Pons (tissue), 1 donor: ENCODE measurements at regions not wholly inside any gene's neighbourhood (a gene's known extent, or its start where the extent isn't known, plus 50 kb on each side); places are given as distances from the start of the nearest gene placed in this dataset.
"Not testable (repeated sequence)": the region's sequence is repeated elsewhere in the genome, so short reads cannot be mapped to it uniquely, and the experiment has no call there.

Source experiments
- DNase-seq: peaks from one replicate; pipeline ENCODE4 v3.0.0-alpha.2; 2016; ENCODE audit warnings: low spot score

DNA sequence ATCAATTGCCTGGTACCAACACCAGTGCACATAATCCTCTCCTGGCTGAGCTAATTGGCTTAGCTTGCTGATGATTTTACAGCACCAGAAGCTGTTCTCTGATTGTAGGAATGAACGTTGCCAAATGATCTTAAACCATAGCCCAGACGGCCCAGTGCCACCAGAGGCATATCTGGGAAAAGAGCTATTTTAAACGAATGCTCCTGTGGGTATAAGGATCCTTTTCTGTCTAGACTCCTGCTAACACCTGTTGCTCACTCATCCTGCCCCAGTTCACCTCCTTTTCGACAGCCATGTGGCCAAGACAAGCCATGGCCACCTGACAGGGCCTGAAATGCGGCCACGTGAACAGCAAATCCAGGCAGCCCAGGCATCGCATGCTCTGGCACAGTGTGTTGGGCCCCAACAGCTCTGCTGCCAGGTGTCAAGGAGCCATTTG is 289.9 kb upstream of the SLC30A5 start:
- DNase-seq = no peak

DNA sequence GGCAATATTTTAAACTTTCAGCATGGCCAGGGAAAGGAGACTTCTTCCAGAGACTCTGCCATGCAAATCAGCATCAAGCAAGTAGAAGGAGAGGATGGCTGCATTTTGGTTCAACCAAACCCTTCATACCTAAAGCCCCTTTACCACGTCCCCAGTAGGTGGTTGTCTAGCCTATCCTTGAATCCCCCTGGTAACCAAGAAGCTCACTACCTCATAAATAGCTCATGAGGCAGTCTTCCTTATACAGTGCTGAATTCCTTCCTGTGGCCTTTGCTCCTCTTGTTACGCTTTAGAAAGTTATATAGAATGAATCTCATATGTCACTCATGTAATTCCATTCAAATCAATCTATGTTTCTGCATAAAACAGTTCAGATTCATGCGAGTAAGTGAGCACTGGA is 289.5 kb upstream of the SLC30A5 start:
- no peak for DNase-seq

DNA sequence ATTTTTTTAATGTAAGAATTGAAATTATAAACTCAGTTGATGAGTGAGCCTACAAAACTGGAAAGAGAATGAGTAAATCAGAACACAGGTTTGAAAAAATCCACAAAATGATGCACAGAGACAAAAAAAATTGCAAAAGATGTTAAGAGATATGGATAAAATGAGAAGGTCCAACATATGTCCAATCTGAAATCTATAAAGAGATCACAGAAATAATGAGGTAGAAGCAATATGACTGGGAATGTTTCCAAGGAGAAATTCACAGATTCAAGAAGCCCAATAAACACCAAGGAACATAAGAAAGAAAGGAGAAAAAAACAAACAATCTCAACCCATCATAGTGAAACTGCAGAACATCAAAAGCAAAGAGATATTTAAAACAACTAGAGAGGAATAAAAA is 288.4 kb upstream of the SLC30A5 start:
- DNase-seq = no peak

DNA sequence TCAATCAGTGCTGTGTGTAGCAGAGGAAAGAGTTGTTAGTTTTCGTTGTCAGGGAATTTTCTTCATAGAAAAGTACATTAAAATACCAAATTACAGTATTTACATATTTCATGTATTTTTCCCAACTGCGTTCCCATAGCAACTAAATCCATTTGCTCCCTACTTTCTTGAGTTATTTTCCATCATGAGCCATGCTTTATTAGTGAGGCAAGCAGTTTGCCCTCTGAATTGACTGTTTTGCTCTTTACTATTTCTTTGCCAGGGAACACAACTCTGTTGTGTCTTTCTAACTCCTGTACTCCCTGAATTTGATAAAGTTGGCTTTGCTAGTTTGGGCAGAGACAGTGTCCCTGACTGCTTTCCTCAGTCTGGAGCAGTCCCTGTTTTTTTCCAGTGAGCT is 276.2 kb upstream of the SLC30A5 start:
- DNase-seq = no peak

DNA sequence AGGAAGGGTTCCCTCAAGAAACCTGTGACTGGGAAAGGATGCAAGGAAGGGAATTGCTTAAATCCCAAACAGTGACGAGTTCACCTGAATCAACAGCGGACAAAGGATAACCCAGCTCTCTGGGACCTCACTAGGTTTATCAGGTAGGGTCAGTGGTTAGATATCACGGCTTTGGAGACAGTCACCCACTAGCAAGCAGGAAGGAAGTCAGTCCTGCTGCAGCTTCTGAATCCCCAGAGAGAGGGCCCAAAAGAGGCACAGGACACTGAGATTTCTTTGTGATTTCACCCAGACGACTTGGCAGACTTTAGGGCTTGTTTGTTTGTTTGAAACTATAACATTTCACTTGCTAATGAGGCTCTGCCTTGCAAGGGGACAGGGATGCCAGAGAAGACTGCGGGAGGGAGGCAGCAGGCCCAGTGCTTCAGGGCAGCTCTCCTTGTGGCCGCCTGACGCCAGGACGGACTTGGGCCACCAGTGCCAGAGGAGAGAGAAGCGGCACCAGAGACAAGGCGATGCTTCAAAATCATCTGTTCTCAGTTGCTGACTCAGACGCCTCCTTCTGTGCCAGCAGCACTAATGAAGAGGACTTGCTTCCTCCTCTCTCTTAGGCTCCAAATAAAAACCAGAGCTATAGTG is 275.6 kb upstream of the SLC30A5 start:
- DNase-seq = peak; percentile 84

DNA sequence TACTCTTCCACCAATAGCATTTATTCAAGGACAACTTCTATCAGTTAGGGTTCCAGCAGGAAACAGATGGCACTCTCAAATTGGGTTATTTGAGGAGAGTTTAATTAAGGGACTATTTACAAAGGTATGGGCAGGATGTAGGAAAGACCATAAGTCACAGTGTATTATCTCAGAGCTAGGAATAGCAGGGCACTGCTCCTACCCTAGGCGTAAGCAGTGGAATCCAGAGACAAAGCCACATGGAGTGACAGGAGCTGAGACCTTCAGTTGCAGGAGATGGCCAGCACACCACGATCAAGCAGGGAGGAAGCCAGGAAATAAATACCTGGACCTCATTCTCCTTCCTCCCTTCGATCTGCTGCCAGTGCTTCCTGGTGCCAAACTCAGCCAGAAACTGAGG is 274.9 kb upstream of the SLC30A5 start:
- no peak for DNase-seq

DNA sequence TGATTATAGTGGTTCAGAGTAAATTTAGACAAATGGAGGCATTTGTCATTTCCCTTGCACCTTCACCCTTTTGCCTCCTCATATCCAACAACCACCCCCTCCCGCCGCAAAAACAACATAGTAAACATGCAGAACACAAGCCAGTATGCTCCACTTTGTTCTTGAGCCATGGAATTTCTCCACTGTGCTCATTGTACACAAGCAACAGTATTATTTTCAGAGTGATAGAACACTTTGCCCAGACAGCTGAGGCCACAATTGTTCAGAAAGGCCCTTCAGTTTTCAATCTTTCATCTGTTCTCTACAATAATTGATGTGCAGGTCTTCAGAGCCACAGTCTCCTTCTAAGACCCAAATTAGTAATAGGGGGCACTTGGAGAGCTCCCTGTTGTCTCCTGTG is 272.8 kb upstream of the SLC30A5 start:
- DNase-seq = peak; percentile 56

DNA sequence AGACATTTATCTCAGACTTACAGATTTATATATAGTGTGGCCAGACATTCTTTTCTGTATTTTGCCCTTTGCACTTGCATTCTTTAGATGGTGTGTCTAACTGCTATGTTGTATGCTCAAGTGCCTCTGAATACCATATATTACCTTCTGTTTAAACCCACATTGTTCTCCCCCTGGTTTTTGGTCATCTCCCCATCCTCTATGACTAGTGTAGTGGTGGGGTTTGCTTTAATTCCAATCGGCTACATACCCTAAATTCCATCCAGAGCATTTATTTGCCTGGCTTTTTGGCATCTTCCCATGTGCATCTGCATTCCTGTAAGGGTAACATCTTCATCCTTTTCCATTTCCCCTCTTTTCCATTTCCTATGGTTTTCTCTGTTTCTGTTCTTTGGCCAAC is 271.0 kb upstream of the SLC30A5 start:
- DNase-seq = no peak

DNA sequence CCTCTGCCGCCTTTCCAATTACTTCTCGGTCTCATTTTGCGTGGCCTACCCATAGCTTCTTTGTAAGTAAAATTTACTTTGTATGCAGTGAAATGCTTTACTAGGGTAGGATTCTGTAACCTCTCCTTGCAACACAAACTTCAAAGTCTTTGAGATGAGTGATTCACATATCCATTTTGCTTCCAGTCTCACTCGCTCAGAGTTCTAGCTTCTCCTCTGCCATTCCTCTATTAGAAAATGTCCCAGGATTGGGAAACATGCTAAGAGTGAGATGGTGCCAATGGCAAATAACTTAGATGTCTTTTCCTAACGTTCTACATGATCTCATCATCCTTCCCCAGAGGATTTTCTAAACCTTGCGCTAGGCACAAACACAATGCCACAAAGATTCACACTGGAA is 270.5 kb upstream of the SLC30A5 start:
- DNase-seq = no peak

DNA sequence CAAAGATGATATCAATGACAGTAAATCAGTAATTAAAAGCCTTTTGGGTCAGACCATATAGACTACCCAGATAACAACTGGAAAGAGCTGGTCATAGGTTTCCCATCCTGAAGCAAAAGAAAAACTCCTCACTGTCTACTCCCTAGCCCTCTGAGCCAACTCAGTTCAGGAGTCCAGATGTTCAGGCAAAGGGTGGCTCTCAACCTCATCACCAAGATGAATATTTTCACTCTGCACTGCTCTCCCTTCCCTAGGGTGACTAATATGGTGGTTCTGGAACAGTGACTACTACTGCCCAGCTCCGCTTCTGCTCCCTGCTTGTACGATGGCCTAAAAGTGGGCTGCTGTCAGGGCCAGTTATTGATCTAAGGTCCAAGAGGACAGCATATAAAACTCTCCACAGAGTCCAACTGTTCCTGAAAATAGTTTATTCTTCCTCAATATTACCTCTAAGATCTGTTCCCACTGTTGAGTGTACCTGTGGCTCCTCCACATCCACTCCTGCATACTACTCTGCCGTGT is 263.4 kb upstream of the SLC30A5 start:
- no peak for DNase-seq

DNA sequence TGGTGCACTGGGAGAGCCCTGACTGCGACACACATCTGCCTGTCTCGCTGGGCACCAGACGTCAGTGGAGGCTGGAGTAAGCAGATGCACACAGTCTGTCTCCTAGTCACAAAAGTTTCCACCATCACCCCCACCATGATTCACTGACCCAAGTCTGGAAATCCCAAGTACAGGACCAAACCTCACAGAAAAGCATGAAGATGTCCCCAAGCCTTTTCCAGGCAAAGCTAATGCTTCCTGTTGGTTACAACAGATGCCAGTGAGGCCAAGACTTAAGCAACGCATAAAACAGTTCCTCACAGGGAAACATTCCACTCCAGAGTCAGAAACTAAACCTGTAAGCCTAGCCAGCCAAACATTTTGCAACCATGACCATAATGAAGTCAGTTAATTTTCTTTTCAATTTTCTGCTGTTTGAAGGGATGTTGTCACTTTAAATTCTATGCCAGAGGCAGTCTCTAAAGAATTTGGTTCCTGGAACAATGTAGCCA is 259.3 kb upstream of the SLC30A5 start:
- DNase-seq = no peak

DNA sequence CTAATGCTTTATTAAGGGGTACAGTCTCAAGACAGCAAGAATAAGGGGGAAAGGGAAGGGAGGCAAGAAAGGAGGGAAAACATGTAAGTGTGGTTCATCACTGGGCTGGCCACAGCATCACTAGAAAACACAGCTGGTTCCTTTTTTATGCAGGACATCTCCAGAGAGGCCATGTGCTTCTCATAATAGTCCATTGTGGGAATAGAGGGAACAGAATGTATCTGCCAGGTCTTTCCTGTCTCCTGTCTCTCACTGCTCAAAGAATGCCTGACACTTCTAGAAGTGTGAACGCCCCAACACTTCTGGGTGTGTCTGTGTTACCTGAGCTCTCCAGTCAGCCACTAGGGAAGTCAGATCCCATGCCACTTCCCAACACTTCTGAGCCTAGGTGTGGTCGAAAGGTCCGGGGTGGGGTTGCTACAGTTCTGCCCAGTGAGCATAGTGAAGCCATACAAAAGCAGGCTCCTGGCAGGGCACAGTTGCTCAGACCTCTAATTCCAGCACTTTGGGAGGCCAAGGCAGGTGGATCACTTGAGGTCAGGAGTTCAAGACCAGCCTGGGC is 255.6 kb upstream of the SLC30A5 start:
- DNase-seq = no peak

DNA sequence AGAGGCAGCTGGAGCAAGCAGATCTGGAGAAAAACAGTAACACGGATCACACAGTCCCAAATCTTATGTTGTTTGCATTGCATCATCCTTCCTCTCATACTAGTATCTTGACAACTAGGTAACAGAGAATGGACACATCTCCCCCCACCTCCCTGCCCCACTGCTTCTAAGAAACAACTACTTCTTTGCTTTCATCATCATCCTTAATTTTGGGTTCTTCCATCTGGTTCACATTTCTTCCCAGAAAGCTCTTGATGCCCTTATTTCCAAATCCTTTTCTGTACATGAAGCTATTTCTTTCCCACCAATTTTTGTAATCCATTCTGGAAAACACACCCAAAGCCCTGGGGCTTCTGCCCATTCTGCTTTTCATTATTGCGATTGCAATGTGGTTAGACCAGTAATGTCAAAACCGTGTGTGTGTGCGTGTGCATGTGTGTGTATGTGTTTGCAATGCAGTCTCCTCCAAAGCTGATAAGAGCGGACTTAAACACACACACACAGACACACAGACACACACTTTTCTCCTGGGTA is 254.7 kb upstream of the SLC30A5 start:
- DNase-seq = no peak

DNA sequence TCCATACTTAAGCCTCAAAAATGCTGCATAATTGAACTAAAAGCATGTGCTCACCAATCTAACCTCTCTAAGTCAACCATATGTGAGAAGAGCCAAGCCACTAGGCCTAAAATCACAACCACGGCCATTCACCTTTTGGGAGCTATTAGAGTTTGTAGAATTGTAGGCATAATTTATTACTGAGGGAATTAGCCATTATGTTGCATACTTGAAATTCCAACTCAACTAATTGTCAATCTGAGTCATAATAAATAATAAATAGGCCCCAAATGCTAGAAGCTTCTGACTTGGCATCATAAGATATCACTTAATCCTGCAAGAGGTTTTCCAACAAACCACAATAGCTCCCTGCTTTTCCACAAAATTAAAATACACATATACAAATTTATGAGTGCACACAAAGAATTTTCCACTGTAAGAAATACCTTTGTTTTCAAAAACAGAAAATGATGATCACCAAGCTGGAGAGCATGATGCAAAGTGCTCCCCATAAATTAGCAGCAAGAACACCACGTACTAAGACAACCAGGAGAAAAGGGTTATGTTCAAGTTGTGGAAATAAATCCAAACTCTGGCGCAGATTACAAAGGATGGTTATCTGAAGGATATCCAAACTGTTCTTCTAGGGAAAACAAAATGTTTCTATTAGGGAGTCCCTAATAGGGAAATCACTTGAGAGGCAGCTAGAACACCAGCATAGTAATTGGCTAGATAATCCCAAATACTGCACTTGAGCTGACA is 250.0 kb upstream of the SLC30A5 start:
- DNase-seq = no peak

DNA sequence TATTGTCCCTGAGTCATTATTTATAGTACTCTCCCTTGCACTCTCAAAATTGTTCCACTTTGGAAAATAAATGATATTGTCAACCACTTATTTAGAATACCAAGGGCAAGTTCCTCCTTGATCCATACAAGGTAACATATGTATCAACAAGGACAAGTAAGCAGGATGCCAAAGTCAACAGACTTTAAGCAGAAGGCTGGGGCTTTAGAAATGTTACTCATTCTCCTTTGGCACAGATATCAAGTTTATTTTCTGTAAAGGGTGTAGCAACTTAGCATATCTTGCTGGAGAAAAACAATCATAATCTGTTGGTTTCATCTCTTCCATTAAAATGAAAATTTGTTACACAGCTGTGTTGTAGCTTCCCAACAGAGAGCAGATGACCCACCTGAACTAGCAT is 248.7 kb upstream of the SLC30A5 start:
- peak; percentile 24 for DNase-seq

DNA sequence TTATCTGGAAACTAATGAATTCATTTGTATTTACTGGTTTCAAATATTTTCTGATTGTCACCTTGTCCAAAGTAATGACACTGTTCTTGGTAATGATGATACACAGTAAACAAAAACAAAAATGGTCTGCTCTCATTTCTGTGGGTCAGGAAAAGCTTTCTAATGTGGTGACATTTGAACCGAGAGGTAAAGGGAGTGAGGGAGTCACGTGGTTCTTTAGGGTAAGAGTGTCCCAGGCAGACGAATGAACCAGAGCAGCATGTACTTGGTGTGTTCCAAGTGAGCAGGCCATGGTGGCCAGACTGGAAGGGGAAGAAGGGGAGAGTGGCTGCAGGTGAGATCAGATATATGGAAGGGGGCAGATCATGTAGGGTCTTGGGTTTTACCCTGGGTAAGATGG is 247.0 kb upstream of the SLC30A5 start:
- DNase-seq = no peak

DNA sequence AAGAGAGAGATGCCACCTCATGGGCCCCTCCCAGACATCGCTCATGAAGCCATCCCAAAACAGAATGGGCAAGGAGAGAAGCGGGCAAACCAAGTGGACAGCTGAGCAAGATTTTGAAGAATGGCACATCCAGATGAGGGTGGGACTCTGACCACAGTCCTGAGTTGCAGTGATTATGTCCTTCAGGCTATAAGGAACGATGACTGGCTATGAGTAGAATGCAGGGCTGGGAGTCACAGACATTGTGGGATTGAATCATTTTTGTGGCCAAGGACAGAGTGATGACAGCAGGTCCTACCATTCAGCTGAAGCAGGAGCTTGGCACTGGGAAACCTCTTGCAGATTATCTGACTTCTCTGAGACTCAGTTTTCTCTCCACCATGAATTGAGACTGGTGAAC is 245.7 kb upstream of the SLC30A5 start:
- no peak for DNase-seq

DNA sequence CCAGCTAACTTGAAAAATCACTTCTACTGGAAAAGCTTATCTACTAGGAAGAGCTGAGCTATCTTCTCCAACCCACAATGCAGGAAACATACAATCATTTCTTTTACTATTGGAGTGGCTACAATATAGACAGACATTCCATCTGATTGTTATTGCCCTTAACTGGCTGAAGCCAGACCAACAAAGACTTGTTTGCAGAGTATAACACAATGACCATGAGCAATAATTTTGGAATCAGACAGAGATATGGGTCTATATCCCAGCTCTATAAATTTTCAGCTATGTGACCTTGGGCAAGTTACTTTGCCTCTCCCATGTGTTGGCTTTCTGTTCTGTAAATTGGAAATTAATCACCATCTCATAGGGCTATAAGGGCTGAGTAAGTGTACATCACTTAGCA is 244.7 kb upstream of the SLC30A5 start:
- no peak for DNase-seq

DNA sequence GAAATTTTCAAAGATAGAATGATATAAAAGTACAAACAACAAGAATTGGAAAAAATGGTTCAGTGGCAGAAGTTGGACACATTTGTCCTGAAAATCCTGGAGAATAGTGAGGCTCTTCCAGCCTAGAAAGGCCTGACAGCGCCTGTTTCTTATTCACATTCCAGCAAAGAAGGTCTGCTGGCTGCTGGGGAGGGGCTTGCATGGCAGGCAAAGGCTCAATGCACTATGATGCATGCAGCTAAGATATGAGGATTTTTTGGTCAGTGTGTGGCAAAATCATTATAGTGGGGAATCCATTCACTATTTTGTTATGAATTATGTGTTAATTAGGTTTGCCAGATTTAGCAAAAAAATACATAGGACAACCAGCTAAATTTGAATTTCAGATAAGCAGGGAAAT is 243.9 kb upstream of the SLC30A5 start:
- no peak for DNase-seq

DNA sequence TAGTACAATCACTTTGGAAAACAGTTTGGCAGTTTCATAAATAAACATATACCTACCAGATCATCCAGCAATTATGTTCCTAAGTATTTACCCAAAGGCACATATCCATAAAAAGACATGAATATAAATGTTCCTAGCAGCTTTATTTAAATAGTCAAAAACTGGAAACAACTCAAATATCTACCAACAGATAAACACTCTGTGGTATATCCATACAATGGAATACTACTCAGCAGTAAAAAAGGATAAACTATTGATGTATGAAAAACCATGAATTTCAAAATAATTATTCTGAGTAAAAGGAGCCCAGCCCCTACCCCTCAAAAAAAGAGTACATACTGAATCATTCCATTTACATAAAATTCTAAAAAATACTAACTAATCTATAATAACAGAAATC is 232.7 kb upstream of the SLC30A5 start:
- DNase-seq = no peak

DNA sequence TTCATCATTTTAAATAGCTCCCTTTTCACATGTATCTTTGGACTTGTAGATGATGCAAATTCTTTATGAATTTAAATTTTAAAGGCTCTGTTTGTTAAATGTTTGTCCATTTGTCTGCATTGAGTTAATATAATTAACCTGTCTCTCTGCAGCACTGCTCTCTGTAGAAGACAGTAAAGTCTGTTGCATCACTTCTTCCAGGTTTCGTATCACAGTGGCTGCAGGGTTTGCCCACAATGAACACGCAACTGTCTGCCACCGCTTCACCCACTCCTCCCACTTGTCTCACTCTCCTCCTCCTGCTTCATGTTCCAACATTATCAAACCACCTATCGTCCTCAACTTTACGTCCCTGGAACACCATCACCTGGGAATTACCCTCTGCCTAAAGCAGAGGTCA is 231.3 kb upstream of the SLC30A5 start:
- no peak for DNase-seq

DNA sequence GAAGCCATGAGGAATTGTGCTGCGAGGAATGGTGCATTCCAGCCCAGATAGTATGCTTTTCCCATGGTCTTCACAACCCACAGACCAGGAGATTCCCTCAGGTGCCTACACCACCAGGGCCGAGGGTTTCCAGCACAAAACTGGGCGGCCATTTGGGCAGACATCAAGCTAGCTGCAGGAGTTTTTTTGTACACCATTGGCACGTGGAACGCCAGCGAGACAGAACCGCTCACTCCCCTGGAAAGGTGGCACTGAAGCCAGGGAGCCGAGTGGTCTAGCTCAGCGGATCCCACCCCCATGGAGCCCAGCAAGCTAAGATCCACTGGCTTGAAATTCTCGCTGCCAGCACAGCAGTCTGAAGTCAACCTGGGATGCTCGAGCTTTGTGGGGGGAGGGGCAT is 228.6 kb upstream of the SLC30A5 start:
- not testable (repeated sequence) for DNase-seq
